Keratinocyte (primary cell): ENCODE measurements at regions not wholly inside any gene's neighbourhood (a gene's known extent, or its start where the extent isn't known, plus 50 kb on each side); places are given as distances from the start of the nearest gene placed in this dataset.

Experiments used
- DNase-seq: peaks from one replicate; pipeline ENCODE4 v3.0.0-alpha.2; 2011; ENCODE audit warnings: low read depth, missing footprints, low spot score
- FAIRE-seq: peaks from 2 replicates; lab custom pipeline; 2011; peaks lifted over from hg19 to GRCh38; lab: Jason Lieb, UNC
- H2AFZ ChIP-seq: 2 replicates; pipeline ENCODE4 v1.6.0; 2012; ENCODE audit warnings: low read length, control low read depth, inconsistent platforms; ENCODE audit not compliant: control insufficient read depth
- H3K27ac ChIP-seq: 2 replicates; pipeline ENCODE4 v1.5.1; 2011; ENCODE audit warnings: low read length; ENCODE audit not compliant: control insufficient read depth, insufficient read depth
- H3K27me3 ChIP-seq: 3 replicates; pipeline ENCODE4 v1.6.0; 2011; ENCODE audit warnings: low read length; ENCODE audit not compliant: control insufficient read depth, insufficient read depth; ENCODE audit errors: extremely low read depth
- H3K36me3 ChIP-seq, 2 experiments: 2 replicates in 1 of 2; 3 replicates in 1 of 2; pipeline ENCODE4 v1.5.1; 2011; ENCODE audit warnings: low read length in 2 of 2, mild to moderate bottlenecking in 1 of 2; ENCODE audit not compliant: control insufficient read depth in 2 of 2, insufficient read depth in 2 of 2; ENCODE audit errors: extremely low read depth in 1 of 2
- H3K4me1 ChIP-seq: 3 replicates; pipeline ENCODE4 v1.5.1; 2011; ENCODE audit warnings: low read length; ENCODE audit not compliant: control insufficient read depth, insufficient read depth; ENCODE audit errors: extremely low read depth
- H3K4me2 ChIP-seq: 3 replicates; pipeline ENCODE4 v1.6.0; 2011; ENCODE audit warnings: low read depth, low read length; ENCODE audit not compliant: control insufficient read depth, insufficient read depth; ENCODE audit errors: extremely low read depth
- H3K4me3 ChIP-seq, 3 experiments: fragments of 200-600 bp in 1 of 3; sonication (generic) in 1 of 3; 2 replicates in 2 of 3; 3 replicates in 1 of 3; pipeline ENCODE4 v1.5.1; 2011 to 2016; ENCODE audit warnings: low read length in 3 of 3, mild to moderate bottlenecking in 3 of 3, control low read depth in 2 of 3, inconsistent platforms in 1 of 3, low read depth in 1 of 3, mixed read lengths in 1 of 3, mixed run types in 1 of 3, moderate library complexity in 1 of 3; ENCODE audit not compliant: control insufficient read depth in 2 of 3, insufficient read depth in 2 of 3; ENCODE audit errors: extremely low read depth in 1 of 3
- H3K79me2 ChIP-seq: 2 replicates; pipeline ENCODE4 v1.6.0; 2012; ENCODE audit warnings: low read length; ENCODE audit not compliant: control insufficient read depth, insufficient read depth
- H3K9ac ChIP-seq: 3 replicates; pipeline ENCODE4 v1.6.0; 2011; ENCODE audit warnings: low read length; ENCODE audit not compliant: control insufficient read depth, insufficient read depth; ENCODE audit errors: extremely low read depth
- H3K9me1 ChIP-seq: 3 replicates; pipeline ENCODE4 v1.6.0; 2011; ENCODE audit warnings: low read length; ENCODE audit not compliant: control insufficient read depth, insufficient read depth; ENCODE audit errors: extremely low read depth
- H3K9me3 ChIP-seq: 2 replicates; pipeline ENCODE4 v1.5.1; 2012; ENCODE audit warnings: low read depth, low read length; ENCODE audit not compliant: control insufficient read depth
- H4K20me1 ChIP-seq: 3 replicates; pipeline ENCODE4 v1.6.0; 2011; ENCODE audit warnings: low read length; ENCODE audit not compliant: control insufficient read depth, insufficient read depth; ENCODE audit errors: extremely low read depth
- CTCF ChIP-seq, 3 experiments: IDR thresholded peaks in 1 of 3; conservative IDR thresholded peaks in 1 of 3; optimal IDR thresholded peaks in 1 of 3; 2 replicates in 2 of 3; 3 replicates in 1 of 3; pipeline versions ENCODE3 to v1.5.1; 2011; ENCODE audit warnings: low read length in 3 of 3, mild to moderate bottlenecking in 3 of 3, moderate library complexity in 2 of 3, control low read depth in 1 of 3, inconsistent platforms in 1 of 3; ENCODE audit not compliant: insufficient read depth in 2 of 3; ENCODE audit errors: extremely low read depth in 1 of 3
- EZH2 ChIP-seq: IDR thresholded peaks from one replicate; pipeline ENCODE4 v1.6.1; 2012; ENCODE audit warnings: inconsistent platforms, mild to moderate bottlenecking, low read length, moderate library complexity
- dilution Hi-C: fragments of 300-500 bp; cut with MboI; formaldehyde crosslinking; loops from one replicate; pipeline ENCODE4 v1.7.0; 2020; ENCODE audit warnings: low sequenced_read_pairs; ENCODE audit not compliant: extremely low pct_ligation_motif_present

- H3K4me2 ChIP-seq = no peak overlapping the region
- H3K27me3 ChIP-seq = peaks cover 3% of the 10 kb centered on the region
- no peak for TF ChIP-seq CTCF (optimal IDR thresholded peaks at IDR 0.05 in 1 of 3, IDR thresholded peaks at IDR 0.05 in 1 of 3, conservative IDR thresholded peaks at IDR 0.05 in 1 of 3; ENCODE audit: extremely low read depth in 1 of 3, insufficient read depth in 2 of 3, low read length in 3 of 3)
- TF ChIP-seq EZH2 = no peak
- FAIRE-seq (no peak), DNase-seq (no peak)
- H3K9me1 ChIP-seq = no peaks in the 10 kb centered on the region
- no peak overlapping the region for H2AFZ ChIP-seq
- H3K9ac ChIP-seq = no peak overlapping the region
- H4K20me1 ChIP-seq = no peaks in the 10 kb centered on the region
- dilution Hi-C loops = no loop called here
- H3K4me1 ChIP-seq = no peaks in the 10 kb centered on the region
- no peak overlapping the region for H3K27ac ChIP-seq
- H3K36me3 ChIP-seq = no peaks in the 10 kb centered on the region
- H3K4me3 ChIP-seq = no peak overlapping the region
- no peaks in the 10 kb centered on the region for H3K9me3 ChIP-seq
- no peaks in the 10 kb centered on the region for H3K79me2 ChIP-seq
Observed at GRCh38 chr16:48877946-48878345, 268.0 kb upstream of the N4BP1 start.

DNA sequence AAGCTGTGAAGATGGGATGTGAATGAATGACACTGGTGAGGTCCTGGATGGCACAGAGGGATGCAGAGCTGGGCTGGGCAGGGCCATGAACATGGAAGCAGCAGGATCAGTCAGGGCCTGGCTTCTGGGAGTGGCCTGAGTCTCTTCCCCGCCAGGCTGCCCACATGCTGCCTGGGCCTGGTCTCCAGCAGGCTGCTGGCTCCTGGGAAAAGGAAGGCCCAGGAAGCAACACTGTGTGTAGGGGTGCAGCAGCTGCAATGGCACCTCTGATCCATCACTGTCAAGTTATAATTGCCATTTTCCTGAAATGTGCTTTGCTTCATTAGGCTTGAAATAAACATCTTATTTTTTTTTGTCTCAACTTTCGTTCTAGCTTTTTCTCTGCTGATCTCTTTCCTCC, 260.2 kb upstream of the N4BP1 start:
- dilution Hi-C loops = no loop called here
- Histone ChIP-seq H3K9me3 (no peaks in the 10 kb centered on the region), H3K4me2 (no peak overlapping the region), H3K4me3 (no peak overlapping the region), H3K9ac (no peak overlapping the region), H4K20me1 (no peaks in the 10 kb centered on the region), H2AFZ (no peak overlapping the region), H3K9me1 (no peaks in the 10 kb centered on the region), H3K4me1 (no peaks in the 10 kb centered on the region), H3K36me3 (no peaks in the 10 kb centered on the region), H3K27me3 (no peaks in the 10 kb centered on the region), H3K27ac (no peak overlapping the region), H3K79me2 (no peaks in the 10 kb centered on the region)
- TF ChIP-seq CTCF (optimal IDR thresholded peaks at IDR 0.05 in 1 of 3, IDR thresholded peaks at IDR 0.05 in 1 of 3, conservative IDR thresholded peaks at IDR 0.05 in 1 of 3; ENCODE audit: extremely low read depth in 1 of 3, insufficient read depth in 2 of 3, low read length in 3 of 3) = no peak
- FAIRE-seq = no peak
- no peak for DNase-seq
